IMR-90 (cell line): ENCODE measurements at regions not wholly inside any gene's neighbourhood (a gene's known extent, or its start where the extent isn't known, plus 50 kb on each side); places are given as distances from the start of the nearest gene placed in this dataset.

Source experiments
- ATAC-seq: fragments of 200-7000 bp; cut with Tn5 transposase; 2 replicates; pipeline ENCODE4 v1.9.1; 2020; ENCODE audit warnings: low read depth, mild to moderate bottlenecking, moderate library complexity
- BruUV-seq: library from RNA; stranded (reverse); fragments of 400-500 nt; replicated peaks from 2 replicates; lab custom pipeline; 2021; lab: Mats Ljungman, UMichigan
- CTCF ChIA-PET: fragments of 300-600 bp; formaldehyde crosslinking; extraction: SDS; loops from one replicate; lab custom pipeline; 2021; ENCODE audit warnings: antibody characterized with exemption; lab: Yijun Ruan, JAX
- POLR2A ChIA-PET: fragments of 300-600 bp; sonication (Branson Sonifier 250); formaldehyde crosslinking; loops from one replicate; lab custom pipeline; 2022; ENCODE audit warnings: antibody characterized with exemption; ENCODE audit not compliant: unreplicated experiment; lab: Charles Lee
- DNase-seq: peaks from one replicate; pipeline ENCODE4 v3.0.0; 2013
- H2AFZ ChIP-seq: replicated peaks from 2 replicates; pipeline ENCODE3; 2013; ENCODE audit warnings: low read length, mild to moderate bottlenecking; ENCODE audit not compliant: poor library complexity
- H2AK5ac ChIP-seq: 2 replicates; pipeline ENCODE4 v1.6.1; 2013; ENCODE audit warnings: low read depth, low read length, inconsistent platforms
- H2AK9ac ChIP-seq: replicated peaks from 2 replicates; pipeline ENCODE3; 2013; ENCODE audit warnings: mild to moderate bottlenecking, low read depth, low read length, moderate library complexity; ENCODE audit not compliant: poor library complexity
- H2BK120ac ChIP-seq: 2 replicates; pipeline ENCODE4 v1.6.1; 2013; ENCODE audit warnings: low read depth, low read length, inconsistent platforms
- H2BK15ac ChIP-seq: 3 replicates; pipeline ENCODE4 v1.6.1; 2013; ENCODE audit warnings: low read depth, low read length, inconsistent platforms
- H2BK20ac ChIP-seq: 2 replicates; pipeline ENCODE4 v1.6.1; 2013; ENCODE audit warnings: low read depth, mild to moderate bottlenecking, inconsistent platforms, low read length, moderate library complexity
- H2BK5ac ChIP-seq: 2 replicates; pipeline ENCODE4 v1.6.1; 2013; ENCODE audit warnings: mild to moderate bottlenecking, low read depth, low read length, inconsistent platforms; ENCODE audit not compliant: poor library complexity, severe bottlenecking
- H3K14ac ChIP-seq: replicated peaks from 2 replicates; pipeline ENCODE4 v1.6.1; 2013; ENCODE audit warnings: low read depth, low read length, inconsistent platforms
- H3K18ac ChIP-seq: 2 replicates; pipeline ENCODE4 v1.6.1; 2013; ENCODE audit warnings: low read depth, low read length, control low read depth
- H3K23ac ChIP-seq: 2 replicates; pipeline ENCODE4 v1.6.1; 2013; ENCODE audit warnings: low read depth, low read length, inconsistent platforms
- H3K27ac ChIP-seq: 2 replicates; pipeline ENCODE4 v1.5.1; 2013; ENCODE audit warnings: mild to moderate bottlenecking, control low read depth, low read length; ENCODE audit not compliant: insufficient read depth
- H3K27me3 ChIP-seq: 2 replicates; pipeline ENCODE4 v1.6.1; 2013; ENCODE audit warnings: low read length; ENCODE audit not compliant: control insufficient read depth, insufficient read depth
- H3K36me3 ChIP-seq: 2 replicates; pipeline ENCODE4 v1.6.1; 2013; ENCODE audit warnings: low read length, mixed read lengths; ENCODE audit not compliant: control insufficient read depth, insufficient read depth
- H3K4ac ChIP-seq: 2 replicates; pipeline ENCODE4 v1.6.1; 2013; ENCODE audit warnings: low read depth, low read length, inconsistent platforms
- H3K4me1 ChIP-seq: 2 replicates; pipeline ENCODE4 v1.6.1; 2013; ENCODE audit warnings: low read length, mixed read lengths; ENCODE audit not compliant: control insufficient read depth, insufficient read depth
- H3K4me2 ChIP-seq: 2 replicates; pipeline ENCODE4 v1.6.1; 2013; ENCODE audit warnings: low read depth, mild to moderate bottlenecking, control low read depth, low read length, moderate library complexity
- H3K4me3 ChIP-seq: 2 replicates; pipeline ENCODE4 v1.5.1; 2013; ENCODE audit warnings: low read depth, mild to moderate bottlenecking, control low read depth, low read length, moderate library complexity; ENCODE audit not compliant: insufficient read depth
- H3K56ac ChIP-seq: 2 replicates; pipeline ENCODE4 v1.6.1; 2013; ENCODE audit warnings: low read length, inconsistent platforms; ENCODE audit not compliant: insufficient read depth; ENCODE audit errors: extremely low read depth
- H3K79me1 ChIP-seq, 2 experiments: 2 replicates each; pipeline ENCODE4 v1.6.1; 2013; ENCODE audit warnings: low read length in 2 of 2, inconsistent platforms in 1 of 2, low read depth in 1 of 2
- H3K9ac ChIP-seq: 2 replicates; pipeline ENCODE4 v1.6.1; 2013; ENCODE audit warnings: low read depth, low read length, control low read depth
- H3K9me1 ChIP-seq: 2 replicates; pipeline ENCODE4 v1.6.1; 2013; ENCODE audit warnings: low read length, inconsistent platforms; ENCODE audit not compliant: insufficient read depth
- H3K9me3 ChIP-seq: 2 replicates; pipeline ENCODE4 v1.6.1; 2013; ENCODE audit warnings: low read length; ENCODE audit not compliant: control insufficient read depth, insufficient read depth
- H4K20me1 ChIP-seq: 2 replicates; pipeline ENCODE4 v1.6.1; 2013; ENCODE audit warnings: low read length, inconsistent platforms; ENCODE audit not compliant: insufficient read depth
- H4K5ac ChIP-seq: 2 replicates; pipeline ENCODE4 v1.6.1; 2013; ENCODE audit warnings: mild to moderate bottlenecking, low read depth, low read length, control low read depth
- H4K8ac ChIP-seq, 2 experiments: 2 replicates each; pipeline ENCODE4 v1.6.1; 2013; ENCODE audit warnings: low read depth in 2 of 2, low read length in 2 of 2, control low read depth in 1 of 2, inconsistent platforms in 1 of 2
- H4K91ac ChIP-seq: 2 replicates; pipeline ENCODE4 v1.6.1; 2013; ENCODE audit warnings: low read depth, low read length, inconsistent platforms; ENCODE audit not compliant: insufficient read depth
- BHLHE40 ChIP-seq: fragments of 150-350 bp; IDR thresholded peaks from 2 replicates; pipeline ENCODE4 v1.6.1; 2016; ENCODE audit warnings: mild to moderate bottlenecking, low read depth, low read length
- FOS ChIP-seq: fragments of 150-350 bp; IDR thresholded peaks from 2 replicates; pipeline ENCODE4 v1.6.1; 2016; ENCODE audit warnings: low read depth, low read length
- MAFK ChIP-seq: IDR thresholded peaks from 2 replicates; pipeline ENCODE4 v1.6.1; 2012; ENCODE audit warnings: low read depth, low read length, improper control_type of control experiment
- MAZ ChIP-seq: IDR thresholded peaks from 2 replicates; pipeline ENCODE4 v1.6.1; 2012; ENCODE audit warnings: low read depth, mild to moderate bottlenecking, low read length, improper control_type of control experiment, moderate library complexity, borderline replicate concordance
- MXI1 ChIP-seq: IDR thresholded peaks from 2 replicates; pipeline ENCODE4 v1.6.1; 2012; ENCODE audit warnings: low read depth, mild to moderate bottlenecking, low read length, moderate library complexity, borderline replicate concordance
- NFE2L2 ChIP-seq: fragments of 150-350 bp; IDR thresholded peaks from 2 replicates; pipeline ENCODE4 v1.6.1; 2016; ENCODE audit warnings: low read depth, mild to moderate bottlenecking, low read length
- POLR2A ChIP-seq: IDR thresholded peaks from 2 replicates; pipeline ENCODE4 v1.6.1; 2012; ENCODE audit warnings: mild to moderate bottlenecking, low read depth, low read length
- RAD21 ChIP-seq: IDR thresholded peaks from 2 replicates; pipeline ENCODE4 v1.6.1; 2012; ENCODE audit warnings: low read length, improper control_type of control experiment
- RCOR1 ChIP-seq: IDR thresholded peaks from 2 replicates; pipeline ENCODE4 v1.6.1; 2012; ENCODE audit warnings: mild to moderate bottlenecking, low read length, improper control_type of control experiment; ENCODE audit not compliant: insufficient replicate concordance
- SMC3 ChIP-seq: fragments of 150-350 bp; IDR thresholded peaks from 2 replicates; pipeline ENCODE4 v1.6.1; 2016; ENCODE audit warnings: low read depth, mild to moderate bottlenecking, antibody characterized with exemption, low read length, moderate library complexity
- WGBS, 2 experiments: methylation state at CpG; one replicate each; pipeline versions ENCODE4 v1.1.5 to v1.1.7; 2013; ENCODE audit warnings: missing lambda C conversion rate in 2 of 2; ENCODE audit not compliant: insufficient read length in 1 of 2; ENCODE audit errors: extremely low coverage in 2 of 2; 5-methylcytosine and 5-hydroxymethylcytosine counted together
- dilution Hi-C: fragments of 300-500 bp; cut with HindIII; formaldehyde crosslinking; loops from one replicate; pipeline ENCODE4 v1.14.3; 2018; ENCODE audit warnings: low sequenced_read_pairs; ENCODE audit not compliant: unreplicated experiment
- in situ Hi-C: fragments of 300-500 bp; cut with MboI; formaldehyde crosslinking; loops from 3 replicates; pipeline ENCODE4 v1.14.3; 2019; ENCODE audit warnings: low sequenced_read_pairs, inconsistent platforms, mixed read lengths
- intact Hi-C: fragments of 100-400 bp; cut with micrococcal nuclease; formaldehyde crosslinking; loops from 2 replicates; pipeline ENCODE4 v1.10.0; 2022
- TF ChIP-seq, protein P1 (sequence below): fragments of 150-350 bp; IDR thresholded peaks from 2 replicates; pipeline ENCODE4 v1.6.1; 2017; ENCODE audit warnings: mild to moderate bottlenecking, antibody characterized with exemption, low read length, low read depth
- TF ChIP-seq, protein P2 (sequence below): fragments of 150-350 bp; IDR thresholded peaks from 2 replicates; pipeline ENCODE4 v1.6.1; 2016; ENCODE audit warnings: low read depth, mild to moderate bottlenecking, low read length, moderate library complexity, borderline replicate concordance

DNA sequence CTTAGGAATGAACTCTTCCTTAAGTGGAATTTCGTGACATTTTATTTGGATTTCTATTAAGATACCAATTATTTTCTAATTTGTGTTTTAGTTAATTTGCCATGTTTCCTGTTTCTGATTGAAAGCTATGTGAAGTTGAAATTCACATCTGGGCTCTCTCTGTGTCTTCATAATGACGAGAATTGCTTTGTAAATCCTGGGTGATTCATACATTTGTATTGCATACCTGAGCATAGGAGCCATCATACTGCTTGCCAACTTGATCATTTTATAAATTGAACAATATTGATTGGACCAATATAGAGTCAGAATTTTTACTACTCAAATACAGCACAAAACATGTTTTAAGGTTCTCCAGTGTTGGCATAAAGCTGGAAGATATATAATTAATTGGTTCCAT is 817.9 kb downstream of the BRINP3 start:
- Histone ChIP-seq H3K18ac (no peak overlapping the region), H3K36me3 (no peaks in the 10 kb centered on the region), H3K4me2 (no peak overlapping the region), H3K79me1 (no peaks in the 10 kb centered on the region), H3K4me1 (no peaks in the 10 kb centered on the region), H3K9ac (no peak overlapping the region), H4K20me1 (no peaks in the 10 kb centered on the region), H4K91ac (no peak overlapping the region), H2AFZ (no peak overlapping the region), H3K14ac (no peak overlapping the region), H2BK20ac (no peak overlapping the region), H4K8ac (no peak overlapping the region), H3K4me3 (no peak overlapping the region), H2AK5ac (no peak overlapping the region), H3K56ac (no peak overlapping the region), H4K5ac (no peak overlapping the region), H2BK15ac (no peak overlapping the region), H3K9me3 (no peaks in the 10 kb centered on the region), H3K4ac (no peak overlapping the region), H3K27me3 (no peaks in the 10 kb centered on the region), H2BK120ac (no peak overlapping the region), H3K9me1 (no peaks in the 10 kb centered on the region), H3K27ac (no peak overlapping the region), H2AK9ac (no peak overlapping the region), H3K23ac (no peak overlapping the region), H2BK5ac (no peak overlapping the region)
- BruUV-seq: no TSS peak
- ChIA-PET POLR2A (no interaction called here), CTCF (no interaction called here)
- ATAC-seq (no peak), DNase-seq (no peak)
- WGBS, 2 experiments: no CpG with 5 or more reads among the region's 2 CpGs
- intact Hi-C loops: no loop called here
- in situ Hi-C loops: no loop called here
- TF ChIP-seq MAZ: no peak
- TF ChIP-seq SMC3: no peak
- TF ChIP-seq, protein P1, sequence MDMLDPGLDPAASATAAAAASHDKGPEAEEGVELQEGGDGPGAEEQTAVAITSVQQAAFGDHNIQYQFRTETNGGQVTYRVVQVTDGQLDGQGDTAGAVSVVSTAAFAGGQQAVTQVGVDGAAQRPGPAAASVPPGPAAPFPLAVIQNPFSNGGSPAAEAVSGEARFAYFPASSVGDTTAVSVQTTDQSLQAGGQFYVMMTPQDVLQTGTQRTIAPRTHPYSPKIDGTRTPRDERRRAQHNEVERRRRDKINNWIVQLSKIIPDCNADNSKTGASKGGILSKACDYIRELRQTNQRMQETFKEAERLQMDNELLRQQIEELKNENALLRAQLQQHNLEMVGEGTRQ: no peak
- no peak for TF ChIP-seq MXI1
- TF ChIP-seq, protein P2, sequence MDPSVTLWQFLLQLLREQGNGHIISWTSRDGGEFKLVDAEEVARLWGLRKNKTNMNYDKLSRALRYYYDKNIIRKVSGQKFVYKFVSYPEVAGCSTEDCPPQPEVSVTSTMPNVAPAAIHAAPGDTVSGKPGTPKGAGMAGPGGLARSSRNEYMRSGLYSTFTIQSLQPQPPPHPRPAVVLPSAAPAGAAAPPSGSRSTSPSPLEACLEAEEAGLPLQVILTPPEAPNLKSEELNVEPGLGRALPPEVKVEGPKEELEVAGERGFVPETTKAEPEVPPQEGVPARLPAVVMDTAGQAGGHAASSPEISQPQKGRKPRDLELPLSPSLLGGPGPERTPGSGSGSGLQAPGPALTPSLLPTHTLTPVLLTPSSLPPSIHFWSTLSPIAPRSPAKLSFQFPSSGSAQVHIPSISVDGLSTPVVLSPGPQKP: no peak
- TF ChIP-seq RCOR1: no peak
- no peak for TF ChIP-seq RAD21
- no peak for TF ChIP-seq NFE2L2
- TF ChIP-seq POLR2A: no peak
- no peak for TF ChIP-seq BHLHE40
- no peak for TF ChIP-seq MAFK
- TF ChIP-seq FOS: no peak
- dilution Hi-C loops: no loop called here
